MM.1S (cell line): ENCODE measurements at regions not wholly inside any gene's neighbourhood (a gene's known extent, or its start where the extent isn't known, plus 50 kb on each side); places are given as distances from the start of the nearest gene placed in this dataset.

ENCODE experiments used
- EZH2 ChIP-seq: fragments of 300-600 bp; sonication (generic); optimal IDR thresholded peaks from 2 replicates; pipeline ENCODE3; 2017; ENCODE audit warnings: low read depth, mild to moderate bottlenecking, antibody characterized with exemption, low read length, mixed read lengths
- EZH2phosphoT487 ChIP-seq: fragments of 300-600 bp; sonication (generic); IDR thresholded peaks from 2 replicates; pipeline ENCODE4 v1.6.1; 2018; ENCODE audit warnings: antibody characterized with exemption, low read length
- TF ChIP-seq, protein P1 (sequence below): fragments of 300-600 bp; sonication (generic); IDR thresholded peaks from 2 replicates; pipeline ENCODE4 v1.5.1; 2016; ENCODE audit warnings: antibody characterized with exemption, low read length, mixed read lengths

- TF ChIP-seq, protein P1, sequence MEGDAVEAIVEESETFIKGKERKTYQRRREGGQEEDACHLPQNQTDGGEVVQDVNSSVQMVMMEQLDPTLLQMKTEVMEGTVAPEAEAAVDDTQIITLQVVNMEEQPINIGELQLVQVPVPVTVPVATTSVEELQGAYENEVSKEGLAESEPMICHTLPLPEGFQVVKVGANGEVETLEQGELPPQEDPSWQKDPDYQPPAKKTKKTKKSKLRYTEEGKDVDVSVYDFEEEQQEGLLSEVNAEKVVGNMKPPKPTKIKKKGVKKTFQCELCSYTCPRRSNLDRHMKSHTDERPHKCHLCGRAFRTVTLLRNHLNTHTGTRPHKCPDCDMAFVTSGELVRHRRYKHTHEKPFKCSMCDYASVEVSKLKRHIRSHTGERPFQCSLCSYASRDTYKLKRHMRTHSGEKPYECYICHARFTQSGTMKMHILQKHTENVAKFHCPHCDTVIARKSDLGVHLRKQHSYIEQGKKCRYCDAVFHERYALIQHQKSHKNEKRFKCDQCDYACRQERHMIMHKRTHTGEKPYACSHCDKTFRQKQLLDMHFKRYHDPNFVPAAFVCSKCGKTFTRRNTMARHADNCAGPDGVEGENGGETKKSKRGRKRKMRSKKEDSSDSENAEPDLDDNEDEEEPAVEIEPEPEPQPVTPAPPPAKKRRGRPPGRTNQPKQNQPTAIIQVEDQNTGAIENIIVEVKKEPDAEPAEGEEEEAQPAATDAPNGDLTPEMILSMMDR = no peak
- TF ChIP-seq EZH2 (no peak), EZH2phosphoT487 (no peak)
Measured at GRCh38 chr5:142384014-142384413, 59.2 kb upstream of the SPRY4 start.
